ENCODE measurements at regions not wholly inside any gene's neighbourhood (a gene's known extent, or its start where the extent isn't known, plus 50 kb on each side); places are given as distances from the start of the nearest gene placed in this dataset.

GRCh38 chr4:178387756-178388155, 945.5 kb upstream of the AGA start:
- no peaks in the 10 kb centered on the region for H3K36me3 ChIP-seq (ENCODE audit: control insufficient read depth, insufficient read depth, low read length)
- no peak for DNase-seq (ENCODE audit: extremely low read depth, insufficient read length)
- no peak for TF ChIP-seq CTCF (IDR thresholded peaks at IDR 0.05; ENCODE audit: insufficient read depth, low read length, poor library complexity, severe bottlenecking)
- no peak overlapping the region for H3K4me3 ChIP-seq (replicated peaks; ENCODE audit: low read depth, low read length)
- H3K27me3 ChIP-seq (replicated peaks; ENCODE audit: control insufficient read depth, insufficient read depth, low read length), result no peaks in the 10 kb centered on the region

- no peak for DNase-seq (ENCODE audit: extremely low read depth, insufficient read length)
- Histone ChIP-seq H3K27me3 (replicated peaks; ENCODE audit: control insufficient read depth, insufficient read depth, low read length) (no peaks in the 10 kb centered on the region), H3K36me3 (ENCODE audit: control insufficient read depth, insufficient read depth, low read length) (no peaks in the 10 kb centered on the region), H3K4me3 (replicated peaks; ENCODE audit: low read depth, low read length) (no peak overlapping the region)
- TF ChIP-seq CTCF (IDR thresholded peaks at IDR 0.05; ENCODE audit: insufficient read depth, low read length, poor library complexity, severe bottlenecking), result no peak
Measured at GRCh38 chr4:178395798-178396197, 953.6 kb upstream of the AGA start.

GRCh38 chr4:178412455-178412854, 970.2 kb upstream of the AGA start:
- H3K27me3 ChIP-seq (replicated peaks; ENCODE audit: control insufficient read depth, insufficient read depth, low read length), result no peaks in the 10 kb centered on the region
- DNase-seq (ENCODE audit: extremely low read depth, insufficient read length), result no peak
- H3K4me3 ChIP-seq (replicated peaks; ENCODE audit: low read depth, low read length), result no peak overlapping the region
- H3K36me3 ChIP-seq (ENCODE audit: control insufficient read depth, insufficient read depth, low read length), result no peaks in the 10 kb centered on the region
- TF ChIP-seq CTCF (IDR thresholded peaks at IDR 0.05; ENCODE audit: insufficient read depth, low read length, poor library complexity, severe bottlenecking), result no peak

- no peak for TF ChIP-seq CTCF (IDR thresholded peaks at IDR 0.05; ENCODE audit: insufficient read depth, low read length, poor library complexity, severe bottlenecking)
- H3K27me3 ChIP-seq (replicated peaks; ENCODE audit: control insufficient read depth, insufficient read depth, low read length), result no peaks in the 10 kb centered on the region
- H3K36me3 ChIP-seq (ENCODE audit: control insufficient read depth, insufficient read depth, low read length), result no peaks in the 10 kb centered on the region
- DNase-seq (ENCODE audit: extremely low read depth, insufficient read length), result no peak
- H3K4me3 ChIP-seq (replicated peaks; ENCODE audit: low read depth, low read length), result no peak overlapping the region
Measured at GRCh38 chr4:178414042-178414441, 971.8 kb upstream of the AGA start.

GRCh38 chr4:178414881-178415446, 972.7 kb upstream of the AGA start:
- no peak for DNase-seq (ENCODE audit: extremely low read depth, insufficient read length)
- Histone ChIP-seq H3K27me3 (replicated peaks; ENCODE audit: control insufficient read depth, insufficient read depth, low read length) (no peaks in the 10 kb centered on the region), H3K4me3 (replicated peaks; ENCODE audit: low read depth, low read length) (no peak overlapping the region), H3K36me3 (ENCODE audit: control insufficient read depth, insufficient read depth, low read length) (no peaks in the 10 kb centered on the region)
- TF ChIP-seq CTCF (IDR thresholded peaks at IDR 0.05; ENCODE audit: insufficient read depth, low read length, poor library complexity, severe bottlenecking), result no peak

- no peaks in the 10 kb centered on the region for H3K36me3 ChIP-seq (ENCODE audit: control insufficient read depth, insufficient read depth, low read length)
- no peak for DNase-seq (ENCODE audit: extremely low read depth, insufficient read length)
- H3K27me3 ChIP-seq (replicated peaks; ENCODE audit: control insufficient read depth, insufficient read depth, low read length), result no peaks in the 10 kb centered on the region
- TF ChIP-seq CTCF (IDR thresholded peaks at IDR 0.05; ENCODE audit: insufficient read depth, low read length, poor library complexity, severe bottlenecking), result no peak
- H3K4me3 ChIP-seq (replicated peaks; ENCODE audit: low read depth, low read length), result no peak overlapping the region
Measured at GRCh38 chr4:178415925-178416324, 973.7 kb upstream of the AGA start.
